ENCODE measurements at regions not wholly inside any gene's neighbourhood (a gene's known extent, or its start where the extent isn't known, plus 50 kb on each side); places are given as distances from the start of the nearest gene placed in this dataset.

DNA sequence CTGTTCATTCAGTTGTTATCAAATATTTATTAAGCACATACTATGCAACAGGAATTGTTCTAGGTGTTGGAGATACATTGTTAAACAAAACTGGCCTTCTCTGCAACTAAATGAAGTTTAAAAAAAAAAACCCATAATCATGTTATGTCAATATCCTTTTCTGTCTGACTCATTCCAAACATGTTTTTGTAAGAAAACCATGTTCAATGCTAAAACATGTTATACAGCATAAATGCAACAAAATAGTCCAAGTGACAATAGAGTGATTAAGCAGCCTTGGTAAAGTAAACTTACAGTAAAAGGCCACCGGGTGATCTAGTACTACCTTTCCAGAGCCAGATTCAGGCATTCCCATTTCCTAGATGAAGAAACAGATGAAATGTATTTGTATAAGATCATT, 278.0 kb upstream of the NECTIN3 start:
- no peak overlapping the region for H3K4me3 ChIP-seq (ENCODE audit: low read depth, low read length)
- TF ChIP-seq CTCF (IDR thresholded peaks at IDR 0.05; ENCODE audit: low read depth, low read length), result no peak
- in situ Hi-C loops (cut with HindIII; ENCODE audit: low sequenced_read_pairs), result no loop called here
- DNase-seq (ENCODE audit: low read depth, low spot score), result no peak

DNA sequence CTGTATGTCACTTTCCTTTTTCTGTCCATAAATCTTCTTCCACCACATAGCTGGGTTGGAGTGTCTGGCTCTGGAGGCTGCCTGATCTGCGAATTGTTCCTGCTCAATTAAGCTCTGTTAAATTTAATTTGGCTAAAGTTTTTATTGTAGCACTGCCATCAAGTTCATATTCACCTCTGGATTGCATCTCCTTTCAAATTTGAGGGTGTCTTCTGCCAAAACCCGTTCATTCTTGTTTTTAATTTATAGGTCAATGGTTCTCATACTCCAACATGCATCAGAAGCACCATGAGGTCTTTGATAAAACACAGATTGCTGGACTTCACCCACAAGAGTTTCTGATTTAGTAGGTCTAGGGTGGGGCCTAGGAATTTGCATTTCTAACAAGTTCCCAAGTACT, 276.5 kb upstream of the NECTIN3 start:
- TF ChIP-seq CTCF (IDR thresholded peaks at IDR 0.05; ENCODE audit: low read depth, low read length), result no peak
- no peak for DNase-seq (ENCODE audit: low read depth, low spot score)
- in situ Hi-C loops (cut with HindIII; ENCODE audit: low sequenced_read_pairs), result no loop called here
- H3K4me3 ChIP-seq (ENCODE audit: low read depth, low read length), result no peak overlapping the region

DNA sequence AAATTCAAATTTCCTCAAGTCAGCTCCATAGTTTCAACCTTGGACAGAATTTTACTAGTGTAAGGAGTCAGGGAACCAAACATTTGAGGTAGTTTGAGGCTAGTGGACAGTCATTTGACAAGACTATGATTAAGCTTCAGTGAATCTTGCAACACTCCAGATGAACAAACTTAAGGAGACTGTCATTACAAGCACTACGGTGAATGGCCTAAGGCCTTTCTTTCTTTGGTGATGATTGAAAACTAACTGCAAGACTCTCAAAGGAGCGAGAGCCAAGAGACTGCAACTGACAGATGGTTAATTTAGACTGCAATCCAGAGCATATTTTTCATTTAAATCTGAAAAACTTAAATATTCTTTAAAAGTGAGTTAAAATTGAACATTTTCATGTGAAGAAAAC, 272.3 kb upstream of the NECTIN3 start:
- DNase-seq (ENCODE audit: low read depth, low spot score), result no peak

DNA sequence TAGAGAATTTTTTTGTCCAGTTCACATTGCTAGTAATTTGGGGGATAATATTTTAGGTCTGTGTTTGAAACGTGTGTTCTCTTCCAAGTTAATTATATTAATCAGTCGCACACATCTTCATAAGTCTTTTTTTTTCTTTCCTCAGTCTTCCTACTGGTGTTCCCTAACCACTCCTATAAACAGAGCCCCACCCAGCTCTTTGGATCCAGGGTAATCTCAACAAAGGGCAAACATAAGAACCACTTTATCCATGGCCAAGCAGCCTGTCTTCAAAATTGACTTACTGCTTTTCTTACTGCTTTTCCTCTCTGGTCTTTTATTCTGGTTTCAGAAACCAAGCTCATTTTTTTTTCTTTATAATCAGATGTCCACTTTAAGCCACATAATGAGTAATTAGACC, 266.8 kb upstream of the NECTIN3 start:
- no peak overlapping the region for H3K4me3 ChIP-seq (ENCODE audit: low read depth, low read length)
- no peak for TF ChIP-seq CTCF (IDR thresholded peaks at IDR 0.05; ENCODE audit: low read depth, low read length)
- in situ Hi-C loops (cut with HindIII; ENCODE audit: low sequenced_read_pairs), result no loop called here
- no peak for DNase-seq (ENCODE audit: low read depth, low spot score)

More for the DNA sequence above, 272.3 kb upstream of the NECTIN3 start:
- no peak for TF ChIP-seq CTCF (IDR thresholded peaks at IDR 0.05; ENCODE audit: low read depth, low read length)
- in situ Hi-C loops (cut with HindIII; ENCODE audit: low sequenced_read_pairs), result no loop called here
- no peak overlapping the region for H3K4me3 ChIP-seq (ENCODE audit: low read depth, low read length)

DNA sequence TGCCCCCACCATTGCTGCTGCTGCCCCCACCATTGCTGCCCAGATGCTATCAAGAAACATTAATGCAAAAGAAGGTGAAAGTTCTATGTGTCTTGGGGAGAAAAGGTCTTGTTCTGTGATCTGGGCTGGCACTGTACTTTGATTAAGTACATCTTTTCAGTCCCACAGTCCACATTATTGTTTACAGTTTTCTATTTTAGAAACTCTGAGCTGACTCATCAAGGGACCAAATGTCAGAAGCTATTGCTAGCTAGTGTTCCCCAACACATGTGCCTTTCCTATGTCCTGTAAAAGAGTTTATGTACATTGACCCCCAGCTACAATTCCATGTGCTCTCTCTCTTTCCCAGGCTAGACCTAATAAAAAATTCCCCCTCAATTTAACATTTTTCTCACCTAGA, 264.7 kb upstream of the NECTIN3 start:
- H3K4me3 ChIP-seq (ENCODE audit: low read depth, low read length), result no peak overlapping the region
- in situ Hi-C loops (cut with HindIII; ENCODE audit: low sequenced_read_pairs), result no loop called here
- no peak for DNase-seq (ENCODE audit: low read depth, low spot score)
- no peak for TF ChIP-seq CTCF (IDR thresholded peaks at IDR 0.05; ENCODE audit: low read depth, low read length)

- in situ Hi-C loops (cut with HindIII; ENCODE audit: low sequenced_read_pairs), result no loop called here
- H3K4me3 ChIP-seq (ENCODE audit: low read depth, low read length), result no peak overlapping the region
- peak; percentile 34 for DNase-seq (ENCODE audit: low read depth, low spot score)
- no peak for TF ChIP-seq CTCF (IDR thresholded peaks at IDR 0.05; ENCODE audit: low read depth, low read length)
These were observed 263.0 kb upstream of the NECTIN3 start for GRCh38 chr3:110808630-110809029.

DNA sequence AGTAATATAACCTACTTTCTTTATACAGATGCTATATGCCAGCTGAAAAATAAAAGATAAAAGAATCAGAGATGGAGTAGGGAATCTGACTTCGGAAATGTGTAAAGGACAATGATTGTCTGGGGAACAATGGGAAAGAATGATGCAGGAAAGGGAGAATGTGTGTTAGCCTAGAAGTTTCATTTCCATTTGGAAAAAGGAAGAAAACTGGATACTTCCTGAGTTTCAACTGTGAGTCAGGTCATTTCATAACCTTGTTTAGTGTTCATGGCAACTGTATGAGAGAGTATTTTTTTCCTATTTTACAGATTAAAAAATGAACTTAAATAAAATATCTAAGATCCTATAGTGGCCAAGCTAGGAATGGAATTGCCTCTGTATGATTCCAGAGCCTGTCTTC, 261.3 kb upstream of the NECTIN3 start:
- peak; percentile 46 for DNase-seq (ENCODE audit: low read depth, low spot score)
- in situ Hi-C loops (cut with HindIII; ENCODE audit: low sequenced_read_pairs), result no loop called here
- TF ChIP-seq CTCF (IDR thresholded peaks at IDR 0.05; ENCODE audit: low read depth, low read length), result no peak
- H3K4me3 ChIP-seq (ENCODE audit: low read depth, low read length), result no peak overlapping the region
